ENCODE measurements at regions not wholly inside any gene's neighbourhood (a gene's known extent, or its start where the extent isn't known, plus 50 kb on each side); places are given as distances from the start of the nearest gene placed in this dataset.

GRCh38 chr15:62407962-62408361, 242.9 kb upstream of the C2CD4B start:
- H3K9me3 ChIP-seq (replicated peaks) = no peaks in the 10 kb centered on the region
- H3K36me3 ChIP-seq = no peaks in the 10 kb centered on the region
- TF ChIP-seq CTCF (IDR thresholded peaks at IDR 0.05; ENCODE audit: borderline replicate concordance) = no peak
- no peak overlapping the region for H3K27ac ChIP-seq (replicated peaks)
- H3K4me3 ChIP-seq = no peak overlapping the region
- DNase-seq = no peak
- intact Hi-C loops (cut with micrococcal nuclease) = no loop called here
- no peaks in the 10 kb centered on the region for H3K27me3 ChIP-seq (ENCODE audit: low read depth)
- peaks cover 56% of the 10 kb centered on the region for H3K4me1 ChIP-seq

- H3K4me1 ChIP-seq = peaks cover 56% of the 10 kb centered on the region
- no peak for TF ChIP-seq CTCF (IDR thresholded peaks at IDR 0.05; ENCODE audit: borderline replicate concordance)
- no peaks in the 10 kb centered on the region for H3K36me3 ChIP-seq
- no peaks in the 10 kb centered on the region for H3K9me3 ChIP-seq (replicated peaks)
- H3K27ac ChIP-seq (replicated peaks) = no peak overlapping the region
- no peak for DNase-seq
- no peaks in the 10 kb centered on the region for H3K27me3 ChIP-seq (ENCODE audit: low read depth)
- intact Hi-C loops (cut with micrococcal nuclease) = no loop called here
- no peak overlapping the region for H3K4me3 ChIP-seq
Measured at GRCh38 chr15:62409466-62409865, 244.4 kb upstream of the C2CD4B start.

GRCh38 chr15:62412686-62413085, 247.6 kb upstream of the C2CD4B start:
- Histone ChIP-seq H3K4me3 (no peak overlapping the region), H3K4me1 (peaks cover 65% of the 10 kb centered on the region), H3K27me3 (ENCODE audit: low read depth) (no peaks in the 10 kb centered on the region), H3K36me3 (no peaks in the 10 kb centered on the region), H3K9me3 (replicated peaks) (no peaks in the 10 kb centered on the region), H3K27ac (replicated peaks) (peak overlapping the region; percentile 6)
- no peak for TF ChIP-seq CTCF (IDR thresholded peaks at IDR 0.05; ENCODE audit: borderline replicate concordance)
- intact Hi-C loops (cut with micrococcal nuclease) = no loop called here
- no peak for DNase-seq

- no peak overlapping the region for H3K4me3 ChIP-seq
- peak overlapping the region; percentile 12 for H3K27ac ChIP-seq (replicated peaks)
- no peak for DNase-seq
- intact Hi-C loops (cut with micrococcal nuclease) = no loop called here
- TF ChIP-seq CTCF (IDR thresholded peaks at IDR 0.05; ENCODE audit: borderline replicate concordance) = no peak
- H3K27me3 ChIP-seq (ENCODE audit: low read depth) = no peaks in the 10 kb centered on the region
- H3K9me3 ChIP-seq (replicated peaks) = no peaks in the 10 kb centered on the region
- no peaks in the 10 kb centered on the region for H3K36me3 ChIP-seq
- H3K4me1 ChIP-seq = peaks cover 70% of the 10 kb centered on the region
Measured at GRCh38 chr15:62413153-62413552, 248.1 kb upstream of the C2CD4B start.

- H3K9me3 ChIP-seq (replicated peaks) = no peaks in the 10 kb centered on the region
- no peak overlapping the region for H3K4me3 ChIP-seq
- H3K27ac ChIP-seq (replicated peaks) = peak overlapping the region; percentile 12
- no peak for TF ChIP-seq CTCF (IDR thresholded peaks at IDR 0.05; ENCODE audit: borderline replicate concordance)
- no peaks in the 10 kb centered on the region for H3K27me3 ChIP-seq (ENCODE audit: low read depth)
- H3K36me3 ChIP-seq = no peaks in the 10 kb centered on the region
- H3K4me1 ChIP-seq = peaks cover 69% of the 10 kb centered on the region
- intact Hi-C loops (cut with micrococcal nuclease) = no loop called here
- no peak for DNase-seq
Measured at GRCh38 chr15:62413786-62414185, 248.7 kb upstream of the C2CD4B start.

- DNase-seq = no peak
- peaks cover 64% of the 10 kb centered on the region for H3K4me1 ChIP-seq
- no peak for TF ChIP-seq CTCF (IDR thresholded peaks at IDR 0.05; ENCODE audit: borderline replicate concordance)
- no peaks in the 10 kb centered on the region for H3K36me3 ChIP-seq
- H3K9me3 ChIP-seq (replicated peaks) = no peaks in the 10 kb centered on the region
- no peak overlapping the region for H3K27ac ChIP-seq (replicated peaks)
- no peaks in the 10 kb centered on the region for H3K27me3 ChIP-seq (ENCODE audit: low read depth)
- no peak overlapping the region for H3K4me3 ChIP-seq
- intact Hi-C loops (cut with micrococcal nuclease) = no loop called here
Measured at GRCh38 chr15:62415498-62415897, 250.4 kb upstream of the C2CD4B start.
